ENCODE measurements at regions not wholly inside any gene's neighbourhood (a gene's known extent, or its start where the extent isn't known, plus 50 kb on each side); places are given as distances from the start of the nearest gene placed in this dataset.

- no peak overlapping the region for H3K4me3 ChIP-seq (ENCODE audit: low read depth, low read length)
- peak; percentile 73 for DNase-seq (ENCODE audit: low read depth)
- TF ChIP-seq, protein P1, sequence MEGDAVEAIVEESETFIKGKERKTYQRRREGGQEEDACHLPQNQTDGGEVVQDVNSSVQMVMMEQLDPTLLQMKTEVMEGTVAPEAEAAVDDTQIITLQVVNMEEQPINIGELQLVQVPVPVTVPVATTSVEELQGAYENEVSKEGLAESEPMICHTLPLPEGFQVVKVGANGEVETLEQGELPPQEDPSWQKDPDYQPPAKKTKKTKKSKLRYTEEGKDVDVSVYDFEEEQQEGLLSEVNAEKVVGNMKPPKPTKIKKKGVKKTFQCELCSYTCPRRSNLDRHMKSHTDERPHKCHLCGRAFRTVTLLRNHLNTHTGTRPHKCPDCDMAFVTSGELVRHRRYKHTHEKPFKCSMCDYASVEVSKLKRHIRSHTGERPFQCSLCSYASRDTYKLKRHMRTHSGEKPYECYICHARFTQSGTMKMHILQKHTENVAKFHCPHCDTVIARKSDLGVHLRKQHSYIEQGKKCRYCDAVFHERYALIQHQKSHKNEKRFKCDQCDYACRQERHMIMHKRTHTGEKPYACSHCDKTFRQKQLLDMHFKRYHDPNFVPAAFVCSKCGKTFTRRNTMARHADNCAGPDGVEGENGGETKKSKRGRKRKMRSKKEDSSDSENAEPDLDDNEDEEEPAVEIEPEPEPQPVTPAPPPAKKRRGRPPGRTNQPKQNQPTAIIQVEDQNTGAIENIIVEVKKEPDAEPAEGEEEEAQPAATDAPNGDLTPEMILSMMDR (IDR thresholded peaks at IDR 0.05; ENCODE audit: insufficient read depth, low read depth, low read length, missing control alignments) = peak; percentile 69
Observed at GRCh38 chr16:16861546-16861945, 482.6 kb downstream of the NPIPA7 start.

- TF ChIP-seq, protein P1 (IDR thresholded peaks at IDR 0.05; ENCODE audit: insufficient read depth, low read depth, low read length, missing control alignments) = no peak
- H3K4me3 ChIP-seq (ENCODE audit: low read depth, low read length) = no peak overlapping the region
- DNase-seq (ENCODE audit: low read depth) = no peak
Observed at GRCh38 chr16:16863672-16864071, 484.7 kb downstream of the NPIPA7 start.

GRCh38 chr16:16864536-16864935, 485.6 kb downstream of the NPIPA7 start:
- TF ChIP-seq, protein P1 (IDR thresholded peaks at IDR 0.05; ENCODE audit: insufficient read depth, low read depth, low read length, missing control alignments) = no peak
- no peak for DNase-seq (ENCODE audit: low read depth)
- H3K4me3 ChIP-seq (ENCODE audit: low read depth, low read length) = no peak overlapping the region

GRCh38 chr16:16865374-16865773, 486.4 kb downstream of the NPIPA7 start:
- no peak overlapping the region for H3K4me3 ChIP-seq (ENCODE audit: low read depth, low read length)
- peak; percentile 14 for DNase-seq (ENCODE audit: low read depth)
- TF ChIP-seq, protein P1 (IDR thresholded peaks at IDR 0.05; ENCODE audit: insufficient read depth, low read depth, low read length, missing control alignments) = no peak

GRCh38 chr16:16867973-16868372, 489.0 kb downstream of the NPIPA7 start:
- TF ChIP-seq, protein P1 (IDR thresholded peaks at IDR 0.05; ENCODE audit: insufficient read depth, low read depth, low read length, missing control alignments) = no peak
- H3K4me3 ChIP-seq (ENCODE audit: low read depth, low read length) = no peak overlapping the region
- no peak for DNase-seq (ENCODE audit: low read depth)

DNA sequence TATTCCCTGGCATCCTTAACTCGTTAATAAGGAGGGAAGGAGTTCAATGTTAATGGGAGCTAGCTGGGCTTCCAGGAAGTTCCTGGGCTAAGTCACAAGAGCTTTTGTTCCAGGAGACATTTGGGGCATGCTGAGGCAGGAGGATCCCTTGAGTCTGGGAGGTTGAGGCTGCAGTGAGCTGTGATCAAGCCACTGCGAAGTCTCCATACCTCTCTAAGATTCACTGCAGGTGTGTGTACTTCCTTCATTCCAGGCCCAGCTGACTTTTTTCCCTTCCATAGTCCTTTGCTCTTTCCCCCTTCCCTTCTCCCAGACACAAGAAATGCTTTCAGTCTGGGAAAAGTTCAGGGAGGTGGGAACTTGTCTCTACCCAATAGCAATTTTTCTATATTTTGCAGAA, 489.8 kb downstream of the NPIPA7 start:
- H3K4me3 ChIP-seq (ENCODE audit: low read depth, low read length) = no peak overlapping the region
- TF ChIP-seq, protein P1 (IDR thresholded peaks at IDR 0.05; ENCODE audit: insufficient read depth, low read depth, low read length, missing control alignments) = no peak
- DNase-seq (ENCODE audit: low read depth) = no peak

- no peak overlapping the region for H3K4me3 ChIP-seq (ENCODE audit: low read depth, low read length)
- DNase-seq (ENCODE audit: low read depth) = no peak
- TF ChIP-seq, protein P1 (IDR thresholded peaks at IDR 0.05; ENCODE audit: insufficient read depth, low read depth, low read length, missing control alignments) = no peak
Observed at GRCh38 chr16:16869746-16870145, 490.8 kb downstream of the NPIPA7 start.

All from GM12865 (cell line).